Activated CD8-positive, alpha-beta memory T cell treated with anti-CD3 and anti-CD28 coated beads, Interleukin-2, amount 10 ng/mL, durations not matched to agents 7 days and 5 days (primary cell): ENCODE measurements at regions not wholly inside any gene's neighbourhood (a gene's known extent, or its start where the extent isn't known, plus 50 kb on each side); places are given as distances from the start of the nearest gene placed in this dataset.

Source experiments
- ATAC-seq: fragments of 150-1000 bp; cut with Tn5 transposase; one replicate; pipeline ENCODE4 v1.10.0; 2021; ENCODE audit warnings: moderate library complexity
- CTCF ChIA-PET: fragments of 350-600 bp; sonication (Branson Sonifier 250); formaldehyde crosslinking; loops from one replicate; lab custom pipeline; 2021; ENCODE audit warnings: antibody characterized with exemption; lab: Charles Lee
- DNase-seq: peaks from one replicate; pipeline ENCODE4 v3.0.0-alpha.2; 2020
- H3K27ac Mint-ChIP-seq: one replicate; pipeline ENCODE4 v1.8.0; 2021; ENCODE audit warnings: mild to moderate bottlenecking, mixed read lengths
- H3K27me3 Mint-ChIP-seq: one replicate; pipeline ENCODE4 v1.8.0; 2021; ENCODE audit warnings: mixed read lengths
- H3K36me3 Mint-ChIP-seq: one replicate; pipeline ENCODE4 v1.8.0; 2021; ENCODE audit warnings: mild to moderate bottlenecking, mixed read lengths
- H3K4me1 Mint-ChIP-seq: one replicate; pipeline ENCODE4 v1.8.0; 2021; ENCODE audit warnings: mixed read lengths
- H3K4me3 Mint-ChIP-seq: one replicate; pipeline ENCODE4 v1.8.0; 2021; ENCODE audit warnings: mild to moderate bottlenecking, moderate library complexity, mixed read lengths
- H3K9me3 Mint-ChIP-seq: one replicate; pipeline ENCODE4 v1.8.0; 2022; ENCODE audit warnings: low read depth, mixed read lengths

- no peak overlapping the region for H3K4me3 Mint-ChIP-seq
- no peaks in the 10 kb centered on the region for H3K27me3 Mint-ChIP-seq
- H3K36me3 Mint-ChIP-seq: no peaks in the 10 kb centered on the region
- CTCF ChIA-PET: no interaction called here
- H3K27ac Mint-ChIP-seq: no peak overlapping the region
- DNase-seq (no peak), ATAC-seq (no peak)
- no peaks in the 10 kb centered on the region for H3K9me3 Mint-ChIP-seq
- H3K4me1 Mint-ChIP-seq: no peaks in the 10 kb centered on the region
Measured at GRCh38 chr4:18394656-18395055, 373.1 kb upstream of the LCORL start.

DNA sequence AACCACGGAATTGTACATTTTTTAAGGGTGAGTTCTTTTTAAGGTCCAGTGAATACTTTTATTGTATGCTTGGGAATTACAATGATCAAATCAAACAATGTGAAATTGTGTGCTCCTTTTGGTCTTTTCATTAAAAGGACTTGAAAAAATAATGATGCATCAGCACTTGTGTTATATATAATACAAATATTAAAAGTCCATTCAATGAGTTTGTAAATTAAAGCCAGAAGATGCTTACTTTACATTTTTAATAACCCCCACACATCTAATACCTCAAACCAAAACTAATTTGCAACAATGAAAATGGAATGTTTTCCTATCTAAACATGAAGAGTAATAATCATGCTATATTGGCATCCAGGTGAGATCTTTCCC, 369.8 kb upstream of the LCORL start:
- H3K9me3 Mint-ChIP-seq: no peaks in the 10 kb centered on the region
- H3K36me3 Mint-ChIP-seq: no peaks in the 10 kb centered on the region
- no peak overlapping the region for H3K27ac Mint-ChIP-seq
- no peak for DNase-seq
- H3K4me1 Mint-ChIP-seq: no peaks in the 10 kb centered on the region
- no peak for ATAC-seq
- no peak overlapping the region for H3K4me3 Mint-ChIP-seq
- CTCF ChIA-PET: no interaction called here
- H3K27me3 Mint-ChIP-seq: no peaks in the 10 kb centered on the region

- Mint-ChIP-seq H3K27me3 (no peaks in the 10 kb centered on the region), H3K4me1 (no peaks in the 10 kb centered on the region), H3K4me3 (no peak overlapping the region), H3K36me3 (no peaks in the 10 kb centered on the region), H3K27ac (no peak overlapping the region), H3K9me3 (no peaks in the 10 kb centered on the region)
- ATAC-seq: no peak
- CTCF ChIA-PET: no interaction called here
- no peak for DNase-seq
Measured at GRCh38 chr4:18390655-18391353, 369.2 kb upstream of the LCORL start.

GRCh38 chr4:18389115-18389514, 367.6 kb upstream of the LCORL start:
- no peak overlapping the region for H3K27ac Mint-ChIP-seq
- no peak for DNase-seq
- no peaks in the 10 kb centered on the region for H3K9me3 Mint-ChIP-seq
- CTCF ChIA-PET: no interaction called here
- H3K36me3 Mint-ChIP-seq: no peaks in the 10 kb centered on the region
- no peaks in the 10 kb centered on the region for H3K4me1 Mint-ChIP-seq
- H3K27me3 Mint-ChIP-seq: no peaks in the 10 kb centered on the region
- ATAC-seq: no peak
- no peak overlapping the region for H3K4me3 Mint-ChIP-seq

DNA sequence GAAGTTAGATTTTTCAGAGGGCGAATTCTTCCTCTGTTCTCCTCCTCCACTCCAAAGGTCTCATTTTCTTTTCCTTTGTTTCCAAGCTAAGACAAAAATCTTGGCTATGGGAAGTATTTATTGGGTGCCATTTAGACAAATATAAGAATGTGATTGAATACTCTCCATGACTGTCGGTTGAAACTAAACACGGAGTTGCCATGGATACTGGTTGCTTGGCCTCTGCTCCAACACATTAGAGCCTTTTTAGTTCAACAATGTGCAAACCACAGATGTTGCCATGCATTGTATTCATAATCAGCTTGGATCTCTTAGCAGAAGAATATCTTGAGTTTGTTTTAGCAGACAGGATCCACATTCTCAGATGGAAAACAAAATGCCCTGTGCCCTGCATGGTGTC, 366.5 kb upstream of the LCORL start:
- Mint-ChIP-seq H3K27ac (no peak overlapping the region), H3K36me3 (no peaks in the 10 kb centered on the region), H3K4me3 (no peak overlapping the region), H3K4me1 (no peaks in the 10 kb centered on the region), H3K27me3 (no peaks in the 10 kb centered on the region), H3K9me3 (no peaks in the 10 kb centered on the region)
- CTCF ChIA-PET: no interaction called here
- DNase-seq: no peak
- no peak for ATAC-seq

DNA sequence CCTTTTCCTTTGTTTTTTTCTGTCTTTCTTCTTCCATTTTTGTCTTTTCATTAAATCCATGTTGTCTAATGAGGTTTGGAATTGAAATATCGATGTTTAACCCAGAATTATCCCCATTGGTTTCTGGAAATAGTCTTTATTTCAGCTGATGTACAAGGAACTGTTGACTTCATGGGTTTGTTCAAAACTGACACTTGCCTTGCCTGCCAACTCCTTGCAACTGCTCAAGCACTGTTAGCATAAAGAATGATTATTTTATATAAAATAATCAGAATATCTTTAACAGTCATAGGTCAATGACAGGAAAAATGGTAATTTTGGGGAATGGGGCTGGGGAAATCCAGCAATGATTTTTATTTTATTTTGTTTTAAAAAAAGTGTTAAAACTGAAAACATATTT, 359.6 kb upstream of the LCORL start:
- ATAC-seq (no peak), DNase-seq (no peak)
- no peaks in the 10 kb centered on the region for H3K36me3 Mint-ChIP-seq
- no peak overlapping the region for H3K4me3 Mint-ChIP-seq
- CTCF ChIA-PET: no interaction called here
- H3K27me3 Mint-ChIP-seq: no peaks in the 10 kb centered on the region
- H3K9me3 Mint-ChIP-seq: no peaks in the 10 kb centered on the region
- no peak overlapping the region for H3K27ac Mint-ChIP-seq
- no peaks in the 10 kb centered on the region for H3K4me1 Mint-ChIP-seq

- DNase-seq (no peak), ATAC-seq (no peak)
- H3K4me1 Mint-ChIP-seq: no peaks in the 10 kb centered on the region
- H3K9me3 Mint-ChIP-seq: no peaks in the 10 kb centered on the region
- H3K27me3 Mint-ChIP-seq: peaks cover 5% of the 10 kb centered on the region
- no peak overlapping the region for H3K27ac Mint-ChIP-seq
- no peak overlapping the region for H3K4me3 Mint-ChIP-seq
- H3K36me3 Mint-ChIP-seq: no peaks in the 10 kb centered on the region
- CTCF ChIA-PET: no interaction called here
Measured at GRCh38 chr4:18369561-18369960, 348.0 kb upstream of the LCORL start.

DNA sequence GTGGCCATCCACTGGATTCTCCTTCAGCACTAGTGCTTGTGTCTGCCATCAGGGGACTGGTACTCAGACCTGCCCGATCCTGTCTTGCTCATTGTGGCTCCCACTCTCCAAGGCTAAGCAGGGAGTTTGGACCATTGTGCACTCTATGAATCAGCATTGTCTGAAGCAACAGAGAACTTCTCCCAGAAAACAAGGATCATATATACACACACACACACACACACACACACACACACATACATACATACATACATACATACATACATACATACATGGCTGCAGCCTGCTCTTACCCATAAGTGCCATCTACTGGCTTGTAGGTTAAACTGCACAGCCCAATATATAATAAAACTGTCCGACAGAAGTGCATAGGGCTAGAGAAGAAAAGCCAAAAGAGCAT, 345.3 kb upstream of the LCORL start:
- CTCF ChIA-PET: interaction anchor here (1.6 kb wide), 1 partner anchor 550 kb away, joined by 6 read pairs; no protein-coding TSS in a partner anchor
- DNase-seq: no peak
- Mint-ChIP-seq H3K4me1 (no peaks in the 10 kb centered on the region), H3K36me3 (no peaks in the 10 kb centered on the region), H3K9me3 (no peaks in the 10 kb centered on the region), H3K27me3 (peaks cover 5% of the 10 kb centered on the region), H3K27ac (no peak overlapping the region), H3K4me3 (no peak overlapping the region)
- ATAC-seq: peak; percentile 69

DNA sequence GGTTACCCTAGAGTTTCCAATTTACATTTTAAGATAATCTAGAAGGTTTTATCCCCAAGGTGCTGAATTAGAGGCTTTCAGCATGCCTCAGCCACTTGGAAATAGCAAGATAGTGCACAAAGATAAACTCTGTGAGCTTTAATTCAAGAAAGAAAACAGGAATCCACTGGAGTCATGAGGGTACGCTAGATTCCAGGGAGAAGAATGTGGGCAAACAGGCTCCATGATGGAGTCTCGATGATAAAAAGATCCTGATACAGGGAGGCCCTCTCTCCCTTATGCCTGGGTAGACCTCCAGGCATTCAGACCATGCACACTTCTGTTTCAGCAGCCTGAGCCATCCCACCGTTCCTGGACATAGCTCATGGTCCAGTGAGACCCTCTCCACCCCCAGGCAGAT, 344.6 kb upstream of the LCORL start:
- H3K36me3 Mint-ChIP-seq: no peaks in the 10 kb centered on the region
- DNase-seq (no peak), ATAC-seq (no peak)
- H3K9me3 Mint-ChIP-seq: no peaks in the 10 kb centered on the region
- no peaks in the 10 kb centered on the region for H3K4me1 Mint-ChIP-seq
- H3K27me3 Mint-ChIP-seq: peaks cover 3% of the 10 kb centered on the region
- no peak overlapping the region for H3K4me3 Mint-ChIP-seq
- CTCF ChIA-PET: interaction anchor here (1.6 kb wide), 1 partner anchor 549 kb away, joined by 6 read pairs; no protein-coding TSS in a partner anchor
- H3K27ac Mint-ChIP-seq: no peak overlapping the region

DNA sequence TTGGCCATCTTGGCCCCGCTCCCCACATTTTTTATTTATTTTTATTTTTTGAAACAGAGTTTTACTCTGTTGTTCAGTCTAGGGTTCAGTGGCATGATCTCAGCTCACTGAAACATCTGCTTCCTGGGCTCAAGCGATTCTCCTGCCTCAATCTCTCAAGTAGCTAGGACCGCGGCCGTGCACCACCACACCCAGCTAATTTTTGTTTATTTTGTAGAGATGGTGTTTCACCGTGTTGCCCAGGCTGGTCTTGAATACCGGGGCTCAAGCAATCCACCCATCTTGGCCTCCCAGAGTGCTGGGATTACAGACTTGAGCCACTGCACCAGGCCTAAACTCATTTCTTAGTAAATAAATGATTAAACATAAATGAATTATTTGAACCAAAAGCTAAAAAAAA, 322.0 kb upstream of the LCORL start:
- Mint-ChIP-seq H3K36me3 (no peaks in the 10 kb centered on the region), H3K4me1 (no peaks in the 10 kb centered on the region), H3K9me3 (no peaks in the 10 kb centered on the region), H3K4me3 (no peak overlapping the region), H3K27ac (no peak overlapping the region), H3K27me3 (no peaks in the 10 kb centered on the region)
- no peak for DNase-seq
- no peak for ATAC-seq
- CTCF ChIA-PET: no interaction called here

DNA sequence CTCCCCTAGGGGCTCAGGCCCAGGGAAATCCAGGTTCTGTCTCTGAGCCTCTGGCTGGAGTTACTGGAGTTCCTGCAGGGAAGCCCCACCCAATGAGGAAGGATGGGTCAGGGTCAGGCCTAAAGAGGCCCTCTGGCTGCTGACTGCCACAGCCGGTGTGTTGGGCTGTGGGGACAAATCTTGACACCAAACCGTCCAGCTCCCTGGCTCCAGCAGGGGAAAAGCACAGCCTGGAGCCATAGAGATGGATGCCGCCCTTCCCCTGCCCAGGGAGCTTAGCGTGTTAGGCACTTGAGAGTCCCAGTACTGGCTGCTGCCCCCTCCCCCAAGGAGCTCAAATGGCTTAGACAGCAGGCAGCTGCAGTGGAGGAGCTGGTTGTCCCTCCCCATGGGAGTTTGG, 321.3 kb upstream of the LCORL start:
- no peaks in the 10 kb centered on the region for H3K27me3 Mint-ChIP-seq
- CTCF ChIA-PET: no interaction called here
- no peaks in the 10 kb centered on the region for H3K4me1 Mint-ChIP-seq
- H3K9me3 Mint-ChIP-seq: no peaks in the 10 kb centered on the region
- H3K27ac Mint-ChIP-seq: no peak overlapping the region
- ATAC-seq (no peak), DNase-seq (no peak)
- no peak overlapping the region for H3K4me3 Mint-ChIP-seq
- H3K36me3 Mint-ChIP-seq: no peaks in the 10 kb centered on the region

DNA sequence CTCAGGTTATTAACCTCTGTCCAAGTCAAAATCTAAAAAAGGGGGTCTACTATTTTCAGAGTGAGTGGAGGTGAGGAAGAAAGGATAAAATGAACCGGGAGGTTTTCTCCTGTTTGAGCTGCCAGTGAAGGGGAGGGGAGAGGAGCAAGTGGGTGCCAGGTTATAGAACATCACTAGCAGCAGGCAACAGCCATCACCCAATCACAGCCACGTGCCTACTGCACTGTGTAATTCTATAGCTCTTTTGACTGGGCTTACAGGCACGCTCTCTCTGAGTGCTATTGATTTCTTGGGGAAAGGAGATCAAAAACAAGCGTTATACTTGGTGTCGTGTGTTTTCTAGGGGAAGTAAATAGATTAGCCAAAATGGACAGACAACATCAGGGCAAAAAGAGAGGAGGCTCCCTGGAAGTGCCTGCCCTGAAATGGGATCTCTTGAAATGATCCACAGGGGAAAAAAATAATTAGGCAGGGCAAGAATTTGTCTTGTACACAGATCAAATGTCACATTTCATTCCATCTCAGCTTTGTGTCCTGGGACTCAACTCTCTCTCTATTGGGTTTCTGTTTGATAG, 300.5 kb upstream of the LCORL start:
- Mint-ChIP-seq H3K36me3 (no peaks in the 10 kb centered on the region), H3K4me1 (no peaks in the 10 kb centered on the region), H3K4me3 (no peak overlapping the region), H3K27ac (no peak overlapping the region), H3K9me3 (no peaks in the 10 kb centered on the region), H3K27me3 (peaks cover 10% of the 10 kb centered on the region)
- DNase-seq (no peak), ATAC-seq (no peak)
- CTCF ChIA-PET: no interaction called here

DNA sequence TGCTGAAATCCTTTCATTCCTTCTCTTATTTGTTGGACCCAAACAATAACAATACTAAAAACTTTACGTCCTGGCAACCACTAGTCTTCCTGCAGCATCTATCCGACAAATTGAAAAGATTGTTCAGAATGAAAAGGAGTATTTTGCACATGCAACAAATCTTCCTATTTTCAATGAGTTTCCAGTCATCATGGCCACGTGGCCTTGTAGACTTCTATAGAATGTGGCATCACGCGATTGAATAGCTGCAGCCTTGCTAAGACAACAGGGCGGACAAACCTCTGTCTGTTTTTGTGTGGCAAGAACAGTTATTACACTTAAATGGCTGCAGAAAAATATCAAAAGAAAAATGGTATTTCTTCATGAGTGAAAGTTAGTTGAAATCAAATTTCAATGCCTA, 297.9 kb upstream of the LCORL start:
- Mint-ChIP-seq H3K4me1 (no peaks in the 10 kb centered on the region), H3K27ac (no peak overlapping the region), H3K9me3 (no peaks in the 10 kb centered on the region), H3K4me3 (no peak overlapping the region), H3K27me3 (peaks cover 10% of the 10 kb centered on the region), H3K36me3 (no peaks in the 10 kb centered on the region)
- CTCF ChIA-PET: no interaction called here
- DNase-seq (no peak), ATAC-seq (no peak)

DNA sequence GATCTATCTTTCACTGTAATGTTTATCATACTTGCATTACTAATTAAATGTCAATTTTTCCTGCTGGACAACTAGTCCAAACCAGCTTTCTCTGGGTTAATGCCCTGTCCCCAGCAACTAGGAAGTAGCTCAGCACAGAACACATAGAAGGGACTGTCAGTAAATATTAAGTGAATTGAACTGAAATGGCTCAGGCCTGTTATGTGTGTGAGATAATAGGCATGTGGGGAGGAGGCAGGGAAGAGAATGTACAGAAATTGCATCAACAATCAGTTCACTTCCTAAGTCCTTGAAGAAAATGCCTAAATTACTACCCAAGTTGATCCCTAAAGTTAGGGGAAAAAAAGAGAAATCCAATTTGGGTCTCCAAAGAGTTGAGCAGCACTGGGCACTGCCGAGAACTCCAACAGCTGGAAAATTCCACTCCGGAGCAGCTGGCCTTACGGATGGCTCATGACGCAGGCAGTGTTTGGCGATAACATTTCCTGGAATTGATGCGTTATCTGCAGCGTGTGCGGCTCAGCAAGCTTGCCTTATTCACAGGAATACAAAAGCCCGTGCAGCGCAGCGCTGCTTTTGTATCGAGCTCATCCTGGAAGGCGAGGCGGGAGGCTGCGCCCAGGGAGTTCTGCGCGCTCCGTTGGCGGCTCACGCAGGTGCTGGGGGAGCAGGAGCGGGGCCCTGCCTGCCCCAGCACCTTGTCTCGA, 297.3 kb upstream of the LCORL start:
- H3K4me1 Mint-ChIP-seq: no peaks in the 10 kb centered on the region
- CTCF ChIA-PET: no interaction called here
- H3K27me3 Mint-ChIP-seq: peaks cover 10% of the 10 kb centered on the region
- H3K27ac Mint-ChIP-seq: no peak overlapping the region
- H3K9me3 Mint-ChIP-seq: no peaks in the 10 kb centered on the region
- ATAC-seq: no peak
- DNase-seq: no peak
- H3K36me3 Mint-ChIP-seq: no peaks in the 10 kb centered on the region
- H3K4me3 Mint-ChIP-seq: no peak overlapping the region
